ENCODE measurements at regions not wholly inside any gene's neighbourhood (a gene's known extent, or its start where the extent isn't known, plus 50 kb on each side); places are given as distances from the start of the nearest gene placed in this dataset.
A peak's percentile ranks its signal among the peaks of the same experiment; 100 is the strongest.

- ATAC-seq (no peak), DNase-seq (ENCODE audit: low spot score) (no peak)
- H3K9me3 Mint-ChIP-seq: peaks cover 5% of the 10 kb centered on the region
- no peak overlapping the region for H3K4me3 Mint-ChIP-seq
- H3K27ac Mint-ChIP-seq: no peak overlapping the region
- H3K36me3 Mint-ChIP-seq: no peaks in the 10 kb centered on the region
- peaks cover 15 to 23% of the 10 kb centered on the region in 2 donors for H3K4me1 Mint-ChIP-seq (ENCODE audit: low read depth in 2 of 2)
- H3K27me3 Mint-ChIP-seq: peaks cover 7 to 8% of the 10 kb centered on the region in 2 donors
Observed at GRCh38 chr6:14704383-14705271, 541.2 kb upstream of the JARID2 start.

GRCh38 chr6:14705841-14706377 lies 540.0 kb upstream of the JARID2 start:
- peak overlapping the region in 1 of 2 donors; percentile 8 for H3K27ac Mint-ChIP-seq
- H3K4me1 Mint-ChIP-seq (ENCODE audit: low read depth in 2 of 2): peaks cover 19 to 30% of the 10 kb centered on the region in 2 donors
- H3K36me3 Mint-ChIP-seq: no peaks in the 10 kb centered on the region
- no peak overlapping the region for H3K4me3 Mint-ChIP-seq
- DNase-seq (ENCODE audit: low spot score) (no peak), ATAC-seq (no peak)
- H3K27me3 Mint-ChIP-seq: peaks cover 7 to 8% of the 10 kb centered on the region in 2 donors
- no peaks in the 10 kb centered on the region for H3K9me3 Mint-ChIP-seq

- ATAC-seq (peak; percentile 75 to 90), DNase-seq (ENCODE audit: low spot score) (no peak)
- peaks cover 24 to 35% of the 10 kb centered on the region in 2 donors for H3K4me1 Mint-ChIP-seq (ENCODE audit: low read depth in 2 of 2)
- H3K4me3 Mint-ChIP-seq: no peak overlapping the region
- peaks cover 7 to 8% of the 10 kb centered on the region in 2 donors for H3K27me3 Mint-ChIP-seq
- H3K27ac Mint-ChIP-seq: peak overlapping the region in 1 of 2 donors; percentile 8
- no peaks in the 10 kb centered on the region for H3K9me3 Mint-ChIP-seq
- H3K36me3 Mint-ChIP-seq: no peaks in the 10 kb centered on the region
Observed at GRCh38 chr6:14706378-14706929, 539.4 kb upstream of the JARID2 start.

GRCh38 chr6:14707276-14707675 lies 538.6 kb upstream of the JARID2 start:
- Mint-ChIP-seq H3K27me3 (peaks cover 7 to 8% of the 10 kb centered on the region in 2 donors), H3K27ac (peak overlapping the region in 1 of 2 donors; percentile 8), H3K4me3 (no peak overlapping the region), H3K4me1 (ENCODE audit: low read depth in 2 of 2) (peaks cover 24 to 36% of the 10 kb centered on the region in 2 donors), H3K9me3 (no peaks in the 10 kb centered on the region), H3K36me3 (no peaks in the 10 kb centered on the region)
- no peak for ATAC-seq
- DNase-seq (ENCODE audit: low spot score): no peak

GRCh38 chr6:14707971-14708465 lies 537.9 kb upstream of the JARID2 start:
- DNase-seq (ENCODE audit: low spot score) (no peak), ATAC-seq (no peak)
- peak overlapping the region in 1 of 2 donors; percentile 8 for H3K27ac Mint-ChIP-seq
- peaks cover 7 to 8% of the 10 kb centered on the region in 2 donors for H3K27me3 Mint-ChIP-seq
- H3K4me3 Mint-ChIP-seq: no peak overlapping the region
- peaks cover 24 to 36% of the 10 kb centered on the region in 2 donors for H3K4me1 Mint-ChIP-seq (ENCODE audit: low read depth in 2 of 2)
- H3K36me3 Mint-ChIP-seq: no peaks in the 10 kb centered on the region
- no peaks in the 10 kb centered on the region for H3K9me3 Mint-ChIP-seq

- no peaks in the 10 kb centered on the region for H3K9me3 Mint-ChIP-seq
- no peak for ATAC-seq
Observed at GRCh38 chr6:14709066-14709670, 536.7 kb upstream of the JARID2 start.

GRCh38 chr6:14709900-14710299 lies 536.0 kb upstream of the JARID2 start:
- Mint-ChIP-seq H3K36me3 (no peaks in the 10 kb centered on the region), H3K4me1 (ENCODE audit: low read depth in 2 of 2) (peaks cover 29 to 44% of the 10 kb centered on the region in 2 donors), H3K27ac (peak overlapping the region in 1 of 2 donors; percentile 79), H3K9me3 (no peaks in the 10 kb centered on the region), H3K27me3 (peaks cover 7 to 8% of the 10 kb centered on the region in 2 donors), H3K4me3 (no peak overlapping the region)
- no peak for ATAC-seq
- no peak for DNase-seq (ENCODE audit: low spot score)

More at GRCh38 chr6:14709066-14709670, 536.7 kb upstream of the JARID2 start:
- no peak overlapping the region for H3K27ac Mint-ChIP-seq
- H3K36me3 Mint-ChIP-seq: no peaks in the 10 kb centered on the region
- H3K4me1 Mint-ChIP-seq (ENCODE audit: low read depth in 2 of 2): peaks cover 25 to 37% of the 10 kb centered on the region in 2 donors
- no peak for DNase-seq (ENCODE audit: low spot score)
- H3K4me3 Mint-ChIP-seq: no peak overlapping the region
- peaks cover 7 to 8% of the 10 kb centered on the region in 2 donors for H3K27me3 Mint-ChIP-seq

- no peak for DNase-seq (ENCODE audit: low spot score)
- Mint-ChIP-seq H3K27me3 (peaks cover 7 to 8% of the 10 kb centered on the region in 2 donors), H3K4me3 (no peak overlapping the region), H3K36me3 (no peaks in the 10 kb centered on the region), H3K9me3 (no peaks in the 10 kb centered on the region), H3K27ac (peak overlapping the region; percentile 79 to 81), H3K4me1 (ENCODE audit: low read depth in 2 of 2) (peaks cover 32 to 47% of the 10 kb centered on the region in 2 donors)
- ATAC-seq: no peak
Observed at GRCh38 chr6:14710421-14710820, 535.4 kb upstream of the JARID2 start.

GRCh38 chr6:14711056-14711703 lies 534.7 kb upstream of the JARID2 start:
- H3K9me3 Mint-ChIP-seq: no peaks in the 10 kb centered on the region
- peak overlapping the region; percentile 79 to 81 for H3K27ac Mint-ChIP-seq
- H3K4me1 Mint-ChIP-seq (ENCODE audit: low read depth in 2 of 2): peaks cover 38 to 51% of the 10 kb centered on the region in 2 donors
- ATAC-seq: peak; percentile 75 to 85
- DNase-seq (ENCODE audit: low spot score): no peak
- peak overlapping the region; percentile 62 for H3K4me3 Mint-ChIP-seq
- H3K36me3 Mint-ChIP-seq: no peaks in the 10 kb centered on the region
- peaks cover 8 to 10% of the 10 kb centered on the region in 2 donors for H3K27me3 Mint-ChIP-seq

GRCh38 chr6:14711704-14712379 lies 534.0 kb upstream of the JARID2 start:
- Mint-ChIP-seq H3K9me3 (no peaks in the 10 kb centered on the region), H3K4me1 (ENCODE audit: low read depth in 2 of 2) (peaks cover 36 to 51% of the 10 kb centered on the region in 2 donors), H3K4me3 (no peak overlapping the region), H3K36me3 (no peaks in the 10 kb centered on the region), H3K27ac (peak overlapping the region; percentile 79 to 81), H3K27me3 (peaks cover 8 to 10% of the 10 kb centered on the region in 2 donors)
- DNase-seq (ENCODE audit: low spot score): no peak
- no peak for ATAC-seq

GRCh38 chr6:14713008-14713960 lies 532.6 kb upstream of the JARID2 start:
- ATAC-seq: no peak

More at GRCh38 chr6:14713008-14713960, 532.6 kb upstream of the JARID2 start:
- peak overlapping the region in 1 of 2 donors; percentile 62 for H3K27ac Mint-ChIP-seq
- no peak for DNase-seq (ENCODE audit: low spot score)
- peaks cover under 1 to 4% of the 10 kb centered on the region in 2 donors for H3K27me3 Mint-ChIP-seq
- no peak overlapping the region for H3K4me3 Mint-ChIP-seq
- H3K36me3 Mint-ChIP-seq: peaks cover 4% of the 10 kb centered on the region
- H3K9me3 Mint-ChIP-seq: peaks cover 5% of the 10 kb centered on the region
- peaks cover 43 to 47% of the 10 kb centered on the region in 2 donors for H3K4me1 Mint-ChIP-seq (ENCODE audit: low read depth in 2 of 2)
